Mesendoderm (in vitro differentiated cells): ENCODE measurements at regions not wholly inside any gene's neighbourhood (a gene's known extent, or its start where the extent isn't known, plus 50 kb on each side); places are given as distances from the start of the nearest gene placed in this dataset.
A peak's percentile ranks its signal among the peaks of the same experiment; 100 is the strongest.

Source experiments
- DNase-seq: peaks from one replicate; pipeline ENCODE4 v3.0.0; 2013
- H2AK5ac ChIP-seq: 2 replicates; pipeline ENCODE4 v1.6.1; 2013; ENCODE audit warnings: low read length, inconsistent platforms
- H2BK120ac ChIP-seq: 2 replicates; pipeline ENCODE4 v1.6.1; 2013; ENCODE audit warnings: low read depth, mild to moderate bottlenecking, low read length, moderate library complexity, mixed read lengths
- H2BK15ac ChIP-seq: replicated peaks from 2 replicates; pipeline ENCODE4 v1.6.1; 2013; ENCODE audit warnings: low read depth, mild to moderate bottlenecking, moderate library complexity
- H2BK5ac ChIP-seq: 2 replicates; pipeline ENCODE4 v1.6.1; 2013; ENCODE audit warnings: low read length, inconsistent platforms
- H3K18ac ChIP-seq: 2 replicates; pipeline ENCODE4 v1.6.1; 2013; ENCODE audit warnings: mild to moderate bottlenecking, low read length, mixed read lengths
- H3K23ac ChIP-seq: one replicate; pipeline ENCODE4 v1.6.1; 2013; ENCODE audit warnings: low read length
- H3K27ac ChIP-seq: 2 replicates; pipeline ENCODE4 v1.5.1; 2013; ENCODE audit warnings: low read depth, mild to moderate bottlenecking, inconsistent platforms, low read length, moderate library complexity
- H3K27me3 ChIP-seq: 2 replicates; pipeline ENCODE4 v1.6.1; 2013; ENCODE audit warnings: low read length, control low read depth, mild to moderate bottlenecking, inconsistent platforms; ENCODE audit not compliant: insufficient read depth, poor library complexity
- H3K36me3 ChIP-seq: 2 replicates; pipeline ENCODE4 v1.6.1; 2013; ENCODE audit warnings: low read length, inconsistent platforms; ENCODE audit not compliant: control insufficient read depth, insufficient read depth
- H3K4ac ChIP-seq: one replicate; pipeline ENCODE4 v1.6.1; 2013; ENCODE audit warnings: low read depth, mild to moderate bottlenecking, low read length, moderate library complexity
- H3K4me1 ChIP-seq: 2 replicates; pipeline ENCODE4 v1.6.1; 2013; ENCODE audit warnings: low read depth, low read length, inconsistent platforms; ENCODE audit not compliant: control insufficient read depth
- H3K4me2 ChIP-seq: 2 replicates; pipeline ENCODE4 v1.6.1; 2013; ENCODE audit warnings: low read length
- H3K4me3 ChIP-seq: 2 replicates; pipeline ENCODE4 v1.5.1; 2013; ENCODE audit warnings: mild to moderate bottlenecking, low read length
- H3K56ac ChIP-seq: one replicate; pipeline ENCODE4 v1.6.1; 2013; ENCODE audit warnings: low read length
- H3K79me1 ChIP-seq: 2 replicates; pipeline ENCODE4 v1.6.1; 2013; ENCODE audit warnings: low read length, inconsistent platforms
- H3K79me2 ChIP-seq: 2 replicates; pipeline ENCODE4 v1.6.1; 2013; ENCODE audit warnings: mild to moderate bottlenecking, low read length; ENCODE audit not compliant: control insufficient read depth, insufficient read depth
- H3K9ac ChIP-seq: 2 replicates; pipeline ENCODE4 v1.6.1; 2013; ENCODE audit warnings: low read length, inconsistent platforms
- H4K5ac ChIP-seq: one replicate; pipeline ENCODE4 v1.6.1; 2013; ENCODE audit warnings: low read length
- H4K8ac ChIP-seq: one replicate; pipeline ENCODE4 v1.6.1; 2013; ENCODE audit warnings: low read depth, mild to moderate bottlenecking, control low read depth, low read length, moderate library complexity
- WGBS: extraction: QIAGEN DNeasy Blood & Tissue Kit; methylation state at CpG from one replicate; pipeline ENCODE4 v1.1.7; 2013; ENCODE audit warnings: low lambda C conversion rate, missing lambda C conversion rate; ENCODE audit not compliant: insufficient coverage; ENCODE audit errors: extremely low coverage; 5-methylcytosine and 5-hydroxymethylcytosine counted together

DNA sequence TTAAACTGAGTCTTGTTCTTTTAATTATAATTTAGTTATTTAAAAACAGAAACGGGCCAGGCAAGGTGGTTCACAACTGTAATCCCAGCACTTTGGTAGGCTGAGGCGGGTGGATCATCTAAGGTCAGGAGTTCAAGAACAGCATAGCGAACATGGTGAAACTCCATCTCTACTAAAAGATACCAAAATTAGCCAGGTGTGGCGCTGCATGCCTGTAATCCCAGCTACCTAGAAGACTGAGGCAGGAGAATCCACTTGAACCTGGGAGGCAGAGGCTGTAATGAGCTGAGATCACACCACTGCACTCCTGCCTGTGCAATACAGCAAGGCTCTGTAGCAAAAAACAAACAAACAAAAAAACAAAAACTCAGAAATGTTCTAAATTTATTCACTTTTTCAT is 852.9 kb downstream of the TECRL start:
- Histone ChIP-seq H3K9ac (no peak overlapping the region), H3K79me1 (no peaks in the 10 kb centered on the region), H3K27me3 (no peaks in the 10 kb centered on the region), H2BK120ac (no peak overlapping the region), H4K8ac (no peak overlapping the region), H3K27ac (no peak overlapping the region), H4K5ac (no peak overlapping the region), H3K4me2 (no peak overlapping the region), H3K18ac (no peak overlapping the region), H3K56ac (no peak overlapping the region), H3K4me1 (no peaks in the 10 kb centered on the region), H3K4ac (no peak overlapping the region), H2BK5ac (no peak overlapping the region), H3K4me3 (no peak overlapping the region), H3K36me3 (no peaks in the 10 kb centered on the region), H2BK15ac (no peak overlapping the region), H3K79me2 (no peaks in the 10 kb centered on the region), H2AK5ac (no peak overlapping the region), H3K23ac (no peak overlapping the region)
- no CpG with 5 or more reads among the region's 4 CpGs for WGBS
- DNase-seq = peak; percentile 45

DNA sequence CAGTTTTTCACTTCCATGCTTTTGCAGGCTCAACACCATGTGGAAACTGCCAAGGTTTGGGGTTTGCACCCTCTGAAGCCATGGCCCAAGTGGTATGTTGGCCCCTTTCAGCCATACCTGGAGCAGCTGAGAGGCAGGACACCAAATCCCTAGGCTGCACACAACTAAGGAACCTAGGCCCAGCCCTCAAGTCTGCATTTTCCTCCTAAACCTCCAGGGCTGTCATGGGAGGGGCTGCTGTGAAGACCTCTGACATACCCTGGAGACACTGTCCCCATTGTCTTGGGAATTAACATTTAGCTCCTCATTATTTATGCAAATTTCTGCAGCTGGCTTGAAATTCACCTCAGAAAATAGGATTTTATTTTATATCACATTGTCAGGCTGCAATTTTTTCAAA is 856.1 kb downstream of the TECRL start:
- H3K79me1 ChIP-seq = no peaks in the 10 kb centered on the region
- H3K27me3 ChIP-seq = no peaks in the 10 kb centered on the region
- H2BK5ac ChIP-seq = no peak overlapping the region
- no peak overlapping the region for H3K4me2 ChIP-seq
- H2AK5ac ChIP-seq = no peak overlapping the region
- H3K4me3 ChIP-seq = no peak overlapping the region
- H2BK120ac ChIP-seq = no peak overlapping the region
- no peaks in the 10 kb centered on the region for H3K4me1 ChIP-seq
- H3K23ac ChIP-seq = no peak overlapping the region
- H3K36me3 ChIP-seq = no peaks in the 10 kb centered on the region
- H3K56ac ChIP-seq = no peak overlapping the region
- no peak overlapping the region for H4K5ac ChIP-seq
- peak; percentile 59 for DNase-seq
- H3K18ac ChIP-seq = no peak overlapping the region
- H3K9ac ChIP-seq = no peak overlapping the region
- H2BK15ac ChIP-seq = no peak overlapping the region
- H3K27ac ChIP-seq = no peak overlapping the region
- no peak overlapping the region for H3K4ac ChIP-seq
- no peaks in the 10 kb centered on the region for H3K79me2 ChIP-seq
- no peak overlapping the region for H4K8ac ChIP-seq

DNA sequence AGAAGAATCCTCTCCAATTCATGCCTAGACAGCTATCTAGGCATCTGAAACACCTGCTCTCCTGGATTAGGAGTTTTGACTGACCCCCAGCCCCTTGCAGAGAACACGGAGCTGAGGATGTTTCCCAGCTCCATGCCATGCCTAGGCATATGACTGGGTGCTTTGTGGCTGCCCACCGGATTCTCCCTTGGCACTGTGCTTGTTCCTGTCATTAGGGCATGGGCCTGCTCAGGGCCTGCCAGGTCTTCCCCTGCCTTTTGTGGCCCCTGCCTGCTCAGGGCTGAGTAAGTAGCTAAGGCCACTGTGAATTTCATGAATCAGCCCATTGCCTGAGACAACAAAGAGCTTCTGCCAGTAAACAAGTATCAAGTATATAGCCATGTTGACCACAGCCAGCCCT is 867.4 kb downstream of the TECRL start:
- WGBS = no CpG with 5 or more reads among the region's 2 CpGs
- no peaks in the 10 kb centered on the region for H3K4me1 ChIP-seq
- no peak for DNase-seq

DNA sequence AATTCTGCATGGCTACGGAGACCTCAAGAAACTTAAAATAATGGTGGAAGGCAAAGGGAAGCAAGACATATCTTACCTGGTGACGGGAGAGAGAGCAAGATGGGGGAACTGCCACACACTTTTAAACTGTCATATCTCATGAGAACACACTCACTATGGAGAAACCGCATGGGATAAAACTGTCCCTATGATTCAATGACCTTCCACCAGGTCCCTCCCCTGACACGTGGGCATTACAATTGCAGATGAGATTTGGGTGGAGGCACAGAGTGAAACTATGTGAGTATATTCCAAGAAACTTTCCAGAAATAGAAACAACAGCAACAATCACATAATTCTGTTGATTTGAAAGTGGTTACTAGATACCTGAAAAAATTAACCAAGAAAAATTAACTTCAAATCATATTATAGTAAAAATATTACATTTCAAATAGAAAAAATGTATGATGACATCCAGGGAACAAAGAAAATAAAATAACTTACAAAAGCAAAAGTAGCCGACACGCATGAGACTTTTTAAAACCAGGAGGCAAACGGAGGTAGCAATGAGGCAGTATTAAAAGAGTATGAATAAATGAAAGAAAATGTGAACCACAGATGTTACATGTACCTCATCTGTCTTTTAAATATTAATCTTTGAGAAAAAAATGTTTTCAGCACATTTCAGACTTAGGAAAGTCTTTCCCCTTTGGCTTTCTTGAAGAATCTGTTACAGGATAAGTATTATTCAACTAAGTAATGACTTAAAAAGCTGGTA is 879.5 kb downstream of the TECRL start:
- no CpG with 5 or more reads among the region's 7 CpGs for WGBS
- H3K18ac ChIP-seq = no peak overlapping the region

More for the DNA sequence above, 867.4 kb downstream of the TECRL start:
- H3K56ac ChIP-seq = no peak overlapping the region
- no peaks in the 10 kb centered on the region for H3K27me3 ChIP-seq
- no peak overlapping the region for H4K8ac ChIP-seq
- no peak overlapping the region for H3K9ac ChIP-seq
- H3K4me3 ChIP-seq = no peak overlapping the region
- H3K36me3 ChIP-seq = no peaks in the 10 kb centered on the region
- H3K23ac ChIP-seq = no peak overlapping the region
- H4K5ac ChIP-seq = no peak overlapping the region
- no peak overlapping the region for H3K4me2 ChIP-seq
- no peak overlapping the region for H2BK5ac ChIP-seq
- H2BK15ac ChIP-seq = no peak overlapping the region
- H3K79me1 ChIP-seq = no peaks in the 10 kb centered on the region
- no peak overlapping the region for H2BK120ac ChIP-seq
- H3K4ac ChIP-seq = no peak overlapping the region
- H3K18ac ChIP-seq = no peak overlapping the region
- no peak overlapping the region for H3K27ac ChIP-seq
- H3K79me2 ChIP-seq = no peaks in the 10 kb centered on the region
- H2AK5ac ChIP-seq = no peak overlapping the region

DNA sequence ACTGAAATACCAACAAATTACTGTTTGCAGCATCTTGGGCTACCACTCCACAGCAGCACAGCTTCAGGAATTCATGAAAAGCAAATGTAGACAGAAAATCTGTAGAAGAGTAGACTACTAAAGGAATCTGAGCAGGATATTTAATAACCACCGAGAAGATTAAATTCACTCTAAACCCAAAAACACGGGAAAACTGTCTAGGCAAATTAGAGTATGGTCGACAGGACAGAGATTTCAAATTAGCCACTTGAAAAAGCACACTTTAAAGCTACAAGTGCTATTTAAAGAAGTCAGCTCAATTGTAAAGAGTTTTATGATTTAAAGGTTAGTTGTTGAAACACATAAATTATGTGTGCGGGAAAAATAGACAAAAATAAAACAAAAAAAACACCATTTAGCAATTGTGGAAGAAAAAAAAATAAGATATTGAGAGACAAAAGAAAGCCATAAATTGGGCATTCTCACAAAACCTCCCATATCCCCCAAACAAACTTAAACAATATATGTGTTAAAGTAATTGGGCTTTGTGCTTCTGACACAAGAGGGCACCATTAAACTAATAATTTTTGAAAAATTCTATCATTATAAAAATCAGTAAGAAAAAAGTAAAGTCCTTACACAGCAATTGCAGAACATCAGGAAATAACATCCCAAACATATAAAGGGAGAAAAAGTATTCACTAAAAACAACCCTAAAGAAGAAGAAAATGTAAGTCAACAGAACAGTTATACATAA is 880.8 kb downstream of the TECRL start:
- no peak overlapping the region for H3K23ac ChIP-seq
- H3K4me1 ChIP-seq = no peaks in the 10 kb centered on the region
- H3K9ac ChIP-seq = no peak overlapping the region
- no peaks in the 10 kb centered on the region for H3K36me3 ChIP-seq
- no peaks in the 10 kb centered on the region for H3K79me2 ChIP-seq
- no peak overlapping the region for H3K4me2 ChIP-seq
- no peak overlapping the region for H3K27ac ChIP-seq
- WGBS = 100% methylated on average over 1 of the region's 4 CpGs
- no peak overlapping the region for H4K8ac ChIP-seq
- H2BK5ac ChIP-seq = no peak overlapping the region
- H3K4ac ChIP-seq = no peak overlapping the region
- no peak for DNase-seq
- no peaks in the 10 kb centered on the region for H3K27me3 ChIP-seq
- no peak overlapping the region for H2BK120ac ChIP-seq
- no peak overlapping the region for H2AK5ac ChIP-seq
- H3K18ac ChIP-seq = no peak overlapping the region
- H3K79me1 ChIP-seq = no peaks in the 10 kb centered on the region
- no peak overlapping the region for H3K56ac ChIP-seq
- H3K4me3 ChIP-seq = no peak overlapping the region
- H4K5ac ChIP-seq = no peak overlapping the region
- no peak overlapping the region for H2BK15ac ChIP-seq

More for the DNA sequence above, 879.5 kb downstream of the TECRL start:
- Histone ChIP-seq H4K8ac (no peak overlapping the region), H4K5ac (no peak overlapping the region), H3K79me1 (no peaks in the 10 kb centered on the region), H2BK15ac (no peak overlapping the region), H3K23ac (no peak overlapping the region), H2BK120ac (no peak overlapping the region), H2BK5ac (no peak overlapping the region), H3K27ac (no peak overlapping the region), H2AK5ac (no peak overlapping the region), H3K4me1 (no peaks in the 10 kb centered on the region), H3K9ac (no peak overlapping the region), H3K36me3 (no peaks in the 10 kb centered on the region), H3K4me2 (no peak overlapping the region), H3K79me2 (no peaks in the 10 kb centered on the region), H3K27me3 (no peaks in the 10 kb centered on the region), H3K4ac (no peak overlapping the region), H3K56ac (no peak overlapping the region), H3K4me3 (no peak overlapping the region)
- DNase-seq = no peak
